Keratinocyte (primary cell): ENCODE measurements at regions not wholly inside any gene's neighbourhood (a gene's known extent, or its start where the extent isn't known, plus 50 kb on each side); places are given as distances from the start of the nearest gene placed in this dataset.

Source experiments
- DNase-seq: peaks from one replicate; pipeline ENCODE4 v3.0.0-alpha.2; 2011; ENCODE audit warnings: low read depth, missing footprints, low spot score
- FAIRE-seq: peaks from 2 replicates; lab custom pipeline; 2011; peaks lifted over from hg19 to GRCh38; lab: Jason Lieb, UNC
- H2AFZ ChIP-seq: 2 replicates; pipeline ENCODE4 v1.6.0; 2012; ENCODE audit warnings: low read length, control low read depth, inconsistent platforms; ENCODE audit not compliant: control insufficient read depth
- H3K27ac ChIP-seq: 2 replicates; pipeline ENCODE4 v1.5.1; 2011; ENCODE audit warnings: low read length; ENCODE audit not compliant: control insufficient read depth, insufficient read depth
- H3K27me3 ChIP-seq: 3 replicates; pipeline ENCODE4 v1.6.0; 2011; ENCODE audit warnings: low read length; ENCODE audit not compliant: control insufficient read depth, insufficient read depth; ENCODE audit errors: extremely low read depth
- H3K36me3 ChIP-seq, 2 experiments: 2 replicates in 1 of 2; 3 replicates in 1 of 2; pipeline ENCODE4 v1.5.1; 2011; ENCODE audit warnings: low read length in 2 of 2, mild to moderate bottlenecking in 1 of 2; ENCODE audit not compliant: control insufficient read depth in 2 of 2, insufficient read depth in 2 of 2; ENCODE audit errors: extremely low read depth in 1 of 2
- H3K4me1 ChIP-seq: 3 replicates; pipeline ENCODE4 v1.5.1; 2011; ENCODE audit warnings: low read length; ENCODE audit not compliant: control insufficient read depth, insufficient read depth; ENCODE audit errors: extremely low read depth
- H3K4me2 ChIP-seq: 3 replicates; pipeline ENCODE4 v1.6.0; 2011; ENCODE audit warnings: low read depth, low read length; ENCODE audit not compliant: control insufficient read depth, insufficient read depth; ENCODE audit errors: extremely low read depth
- H3K4me3 ChIP-seq, 3 experiments: fragments of 200-600 bp in 1 of 3; sonication (generic) in 1 of 3; 2 replicates in 2 of 3; 3 replicates in 1 of 3; pipeline ENCODE4 v1.5.1; 2011 to 2016; ENCODE audit warnings: low read length in 3 of 3, mild to moderate bottlenecking in 3 of 3, control low read depth in 2 of 3, inconsistent platforms in 1 of 3, low read depth in 1 of 3, mixed read lengths in 1 of 3, mixed run types in 1 of 3, moderate library complexity in 1 of 3; ENCODE audit not compliant: control insufficient read depth in 2 of 3, insufficient read depth in 2 of 3; ENCODE audit errors: extremely low read depth in 1 of 3
- H3K79me2 ChIP-seq: 2 replicates; pipeline ENCODE4 v1.6.0; 2012; ENCODE audit warnings: low read length; ENCODE audit not compliant: control insufficient read depth, insufficient read depth
- H3K9ac ChIP-seq: 3 replicates; pipeline ENCODE4 v1.6.0; 2011; ENCODE audit warnings: low read length; ENCODE audit not compliant: control insufficient read depth, insufficient read depth; ENCODE audit errors: extremely low read depth
- H3K9me1 ChIP-seq: 3 replicates; pipeline ENCODE4 v1.6.0; 2011; ENCODE audit warnings: low read length; ENCODE audit not compliant: control insufficient read depth, insufficient read depth; ENCODE audit errors: extremely low read depth
- H3K9me3 ChIP-seq: 2 replicates; pipeline ENCODE4 v1.5.1; 2012; ENCODE audit warnings: low read depth, low read length; ENCODE audit not compliant: control insufficient read depth
- H4K20me1 ChIP-seq: 3 replicates; pipeline ENCODE4 v1.6.0; 2011; ENCODE audit warnings: low read length; ENCODE audit not compliant: control insufficient read depth, insufficient read depth; ENCODE audit errors: extremely low read depth
- CTCF ChIP-seq, 3 experiments: IDR thresholded peaks in 1 of 3; conservative IDR thresholded peaks in 1 of 3; optimal IDR thresholded peaks in 1 of 3; 2 replicates in 2 of 3; 3 replicates in 1 of 3; pipeline versions ENCODE3 to v1.5.1; 2011; ENCODE audit warnings: low read length in 3 of 3, mild to moderate bottlenecking in 3 of 3, moderate library complexity in 2 of 3, control low read depth in 1 of 3, inconsistent platforms in 1 of 3; ENCODE audit not compliant: insufficient read depth in 2 of 3; ENCODE audit errors: extremely low read depth in 1 of 3
- EZH2 ChIP-seq: IDR thresholded peaks from one replicate; pipeline ENCODE4 v1.6.1; 2012; ENCODE audit warnings: inconsistent platforms, mild to moderate bottlenecking, low read length, moderate library complexity
- dilution Hi-C: fragments of 300-500 bp; cut with MboI; formaldehyde crosslinking; loops from one replicate; pipeline ENCODE4 v1.7.0; 2020; ENCODE audit warnings: low sequenced_read_pairs; ENCODE audit not compliant: extremely low pct_ligation_motif_present

- dilution Hi-C loops: no loop called here
- Histone ChIP-seq H3K9me3 (no peaks in the 10 kb centered on the region), H3K36me3 (no peaks in the 10 kb centered on the region), H3K27me3 (no peaks in the 10 kb centered on the region), H4K20me1 (no peaks in the 10 kb centered on the region), H3K27ac (no peak overlapping the region), H3K4me1 (peaks cover 10% of the 10 kb centered on the region), H3K4me2 (no peak overlapping the region), H3K9me1 (no peaks in the 10 kb centered on the region), H3K9ac (no peak overlapping the region), H2AFZ (no peak overlapping the region), H3K79me2 (no peaks in the 10 kb centered on the region), H3K4me3 (no peak overlapping the region)
- TF ChIP-seq CTCF (optimal IDR thresholded peaks at IDR 0.05 in 1 of 3, IDR thresholded peaks at IDR 0.05 in 1 of 3, conservative IDR thresholded peaks at IDR 0.05 in 1 of 3; ENCODE audit: extremely low read depth in 1 of 3, insufficient read depth in 2 of 3, low read length in 3 of 3) (no peak), EZH2 (no peak)
- no peak for DNase-seq
- FAIRE-seq: no peak
These were observed 122.1 kb upstream of the ADAMTS16 start for GRCh38 chr5:5017827-5018577.

DNA sequence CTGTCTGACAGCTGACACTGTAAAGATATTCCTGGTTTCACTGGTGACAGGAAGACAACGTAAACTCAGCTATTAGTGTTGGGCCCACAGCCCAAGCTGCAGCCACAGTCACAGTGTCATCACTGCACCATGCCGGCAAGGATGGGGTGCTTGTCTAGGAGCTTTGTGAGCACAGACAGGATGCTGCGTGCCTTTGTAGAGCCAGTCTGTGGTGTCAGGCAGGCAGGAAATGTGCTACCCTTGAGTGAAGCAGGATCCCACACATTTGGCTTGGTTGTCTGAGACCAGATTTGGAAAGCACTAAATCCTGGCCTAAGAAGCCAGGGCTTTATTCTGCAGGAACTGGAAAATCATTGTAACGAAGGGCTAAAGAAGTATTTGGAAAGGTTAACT lies 121.6 kb upstream of the ADAMTS16 start:
- Histone ChIP-seq H3K9ac (no peak overlapping the region), H3K4me2 (no peak overlapping the region), H2AFZ (no peak overlapping the region), H3K9me3 (no peaks in the 10 kb centered on the region), H3K36me3 (no peaks in the 10 kb centered on the region), H3K79me2 (no peaks in the 10 kb centered on the region), H3K9me1 (no peaks in the 10 kb centered on the region), H3K27ac (no peak overlapping the region), H3K4me3 (no peak overlapping the region), H3K27me3 (no peaks in the 10 kb centered on the region), H4K20me1 (no peaks in the 10 kb centered on the region), H3K4me1 (peaks cover 10% of the 10 kb centered on the region)
- FAIRE-seq (no peak), DNase-seq (no peak)
- TF ChIP-seq CTCF (optimal IDR thresholded peaks at IDR 0.05 in 1 of 3, IDR thresholded peaks at IDR 0.05 in 1 of 3, conservative IDR thresholded peaks at IDR 0.05 in 1 of 3; ENCODE audit: extremely low read depth in 1 of 3, insufficient read depth in 2 of 3, low read length in 3 of 3): no peak
- TF ChIP-seq EZH2: no peak
- dilution Hi-C loops: no loop called here
